ENCODE measurements at regions not wholly inside any gene's neighbourhood (a gene's known extent, or its start where the extent isn't known, plus 50 kb on each side); places are given as distances from the start of the nearest gene placed in this dataset.

GRCh38 chr11:122248939-122249338, 132.9 kb upstream of the BLID start:
- H2AK5ac ChIP-seq (ENCODE audit: low read depth, low read length): no peak overlapping the region
- no peak overlapping the region for H3K4ac ChIP-seq (replicated peaks; ENCODE audit: insufficient read length, low read depth, low read length)
- POLR2A ChIA-PET (ENCODE audit: partially characterized antibody): no interaction called here
- no peak overlapping the region for H2BK5ac ChIP-seq (ENCODE audit: low read depth, low read length)
- H3K18ac ChIP-seq (ENCODE audit: extremely low read depth, low read length): no peak overlapping the region
- H3K4me1 ChIP-seq (replicated peaks in 1 of 4; ENCODE audit: control insufficient read depth in 3 of 4, insufficient read depth in 4 of 4, low read length in 3 of 4): peaks cover 0 to 5% (median 0%) of the 10 kb centered on the region in 4 experiments; a peak in 1 of 7 replicates
- FAIRE-seq (no peak), DNase-seq (ENCODE audit: low read depth in 1 of 2, low spot score in 2 of 2) (no peak)
- H3K4me2 ChIP-seq (ENCODE audit: insufficient read depth in 1 of 2, low read depth in 2 of 2, low read length in 2 of 2): no peak overlapping the region
- CTCF ChIA-PET (ENCODE audit: partially characterized antibody): interaction anchor here (0.6 to 1.4 kb wide), 3 partner anchors 22 to 53 kb away, joined by 3 to 4 read pairs (median 3); no protein-coding TSS in a partner anchor
- H4K8ac ChIP-seq (ENCODE audit: extremely low read depth, insufficient read depth, low read length): no peak overlapping the region
- H3K36me3 ChIP-seq (ENCODE audit: control insufficient read depth in 2 of 4, insufficient read depth in 4 of 4, low read length in 3 of 4): no peaks in the 10 kb centered on the region
- no peak overlapping the region for H3K9ac ChIP-seq (replicated peaks in 1 of 4; ENCODE audit: extremely low read depth in 1 of 4, low read depth in 3 of 4, low read length in 3 of 4)
- no peaks in the 10 kb centered on the region for H4K20me1 ChIP-seq (replicated peaks in 1 of 2; ENCODE audit: control insufficient read depth in 1 of 2, insufficient read depth in 2 of 2, low read length in 2 of 2)
- no peak overlapping the region for H4K91ac ChIP-seq (replicated peaks; ENCODE audit: insufficient read length, low read length)
- no peak overlapping the region for H4K5ac ChIP-seq (ENCODE audit: insufficient read length, low read depth, low read length)
- 91% methylated on average over 8 of the region's 8 CpGs; no CpG with 5 or more reads in 1 of the 2 experiments for WGBS, 2 experiments (ENCODE audit: extremely low coverage in 1 of 2, insufficient coverage in 1 of 2, insufficient read length in 1 of 2, insufficient replicate concordance in 2 of 2, low coverage in 1 of 2, low lambda C conversion rate in 2 of 2, missing lambda C conversion rate in 1 of 2)
- H3K79me2 ChIP-seq (ENCODE audit: control insufficient read depth in 1 of 2, insufficient read depth in 2 of 2, low read length in 2 of 2): no peaks in the 10 kb centered on the region
- H2BK20ac ChIP-seq (ENCODE audit: low read length): no peak overlapping the region
- no peaks in the 10 kb centered on the region for H3K27me3 ChIP-seq (replicated peaks in 1 of 4; ENCODE audit: control insufficient read depth in 3 of 4, extremely low read depth in 1 of 4, insufficient read depth in 3 of 4, low read length in 3 of 4)
- no peak overlapping the region for H2BK12ac ChIP-seq (ENCODE audit: low read depth, low read length)
- no peaks in the 10 kb centered on the region for H3K79me1 ChIP-seq (ENCODE audit: low read depth, low read length)
- H3K14ac ChIP-seq (ENCODE audit: insufficient read length): no peak overlapping the region
- no peak overlapping the region for H2BK15ac ChIP-seq (ENCODE audit: low read length)
- no peak overlapping the region for H2AFZ ChIP-seq (ENCODE audit: low read length)
- no peaks in the 10 kb centered on the region for H3K23me2 ChIP-seq (ENCODE audit: low read depth, low read length)
- H3K23ac ChIP-seq (ENCODE audit: insufficient read length): no peak overlapping the region
- no peak overlapping the region for H3K27ac ChIP-seq (ENCODE audit: low read depth, low read length)
- no peaks in the 10 kb centered on the region for H3K9me3 ChIP-seq (ENCODE audit: insufficient read depth in 2 of 2, low read depth in 1 of 2, low read length in 1 of 2)
- H2BK120ac ChIP-seq (replicated peaks; ENCODE audit: low read depth, low read length): no peak overlapping the region
- no peak overlapping the region for H3K4me3 ChIP-seq (ENCODE audit: extremely low read depth in 1 of 4, insufficient read depth in 2 of 4, low read depth in 3 of 4, low read length in 4 of 4)
- no peak overlapping the region for H3K56ac ChIP-seq (replicated peaks; ENCODE audit: insufficient read length, low read depth, low read length)
- TF ChIP-seq EP300 (IDR thresholded peaks at IDR 0.05; ENCODE audit: borderline replicate concordance in 1 of 2, low read depth in 2 of 2, low read length in 2 of 2) (no peak), ZNF274 (IDR thresholded peaks at IDR 0.05; ENCODE audit: borderline replicate concordance, extremely low read depth, low read length) (no peak), KDM5A (IDR thresholded peaks at IDR 0.05; ENCODE audit: low read length) (no peak), SAP30 (IDR thresholded peaks at IDR 0.05; ENCODE audit: insufficient read depth, insufficient replicate concordance, low read length) (no peak), CTCF (IDR thresholded peaks at IDR 0.05; ENCODE audit: control extremely low read depth in 1 of 3, insufficient read depth in 1 of 3, low read depth in 1 of 3, low read length in 3 of 3) (no peak), CEBPB (IDR thresholded peaks at IDR 0.05; ENCODE audit: low read depth, low read length) (no peak), CHD2 (IDR thresholded peaks at IDR 0.05; ENCODE audit: low read length) (no peak), TAF7 (optimal IDR thresholded peaks at IDR 0.05; ENCODE audit: borderline replicate concordance, low read depth, low read length) (no peak), FOSL1 (IDR thresholded peaks at IDR 0.05; ENCODE audit: insufficient read depth, low read depth, low read length) (no peak), USF2 (IDR thresholded peaks at IDR 0.05; ENCODE audit: low read length) (no peak)

All from H1 (cell line).